Sigmoid colon (tissue), 6 donors: ENCODE measurements at regions not wholly inside any gene's neighbourhood (a gene's known extent, or its start where the extent isn't known, plus 50 kb on each side); places are given as distances from the start of the nearest gene placed in this dataset.

Experiments
- DNase-seq: peaks from one replicate; pipeline ENCODE4 v3.0.0-alpha.2; 2019
- H3K27ac ChIP-seq, 4 donors: fragments of 200-600 bp; sonication (generic); one replicate each; pipeline ENCODE4 v1.5.1; 2016 to 2019; ENCODE audit warnings: mild to moderate bottlenecking in 1 of 4
- H3K27me3 ChIP-seq, 3 donors: fragments of 200-600 bp; sonication (generic); one replicate each; pipeline ENCODE4 v1.5.1; 2019; ENCODE audit warnings: mild to moderate bottlenecking in 1 of 3
- H3K36me3 ChIP-seq, 4 donors: fragments of 200-600 bp; sonication (generic); one replicate each; pipeline ENCODE4 v1.5.1; 2016 to 2019
- H3K4me1 ChIP-seq, 4 donors: fragments of 200-600 bp; sonication (generic); one replicate each; pipeline ENCODE4 v1.5.1; 2017 to 2019
- H3K4me3 ChIP-seq, 4 donors: fragments of 200-600 bp; sonication (generic); one replicate each; pipeline ENCODE4 v1.5.1; 2017 to 2019; ENCODE audit warnings: mild to moderate bottlenecking in 2 of 4, moderate library complexity in 1 of 4
- H3K9me3 ChIP-seq, 4 donors: fragments of 200-600 bp in 3 of 4; sonication (generic) in 3 of 4; one replicate each; pipeline versions ENCODE4 v1.5.1 to v1.6.1; 2013 to 2019
- EP300 ChIP-seq, 4 donors: sonication (generic); formaldehyde crosslinking; IDR thresholded peaks; one replicate each; pipeline ENCODE4 v1.6.1; 2017; ENCODE audit warnings: antibody characterized with exemption in 4 of 4
- POLR2A ChIP-seq, 2 donors: fragments of 450-650 bp; IDR thresholded peaks; one replicate each; pipeline ENCODE4 v1.6.1; 2016; ENCODE audit warnings: antibody characterized with exemption in 2 of 2, mild to moderate bottlenecking in 2 of 2, moderate library complexity in 2 of 2
- POLR2AphosphoS5 ChIP-seq, 4 donors: sonication (generic); formaldehyde crosslinking; IDR thresholded peaks; one replicate each; pipeline ENCODE4 v1.6.1; 2017; ENCODE audit warnings: antibody characterized with exemption in 4 of 4
- WGBS, 2 donors: extraction: QIAGEN DNeasy Blood & Tissue Kit; methylation state at CpG; one replicate each; pipeline ENCODE4 v1.1.7; 2013; 5-methylcytosine and 5-hydroxymethylcytosine counted together
- intact Hi-C: fragments of 100-400 bp; cut with DNase I; formaldehyde crosslinking; loops from one replicate; pipeline ENCODE4 v1.15.1; 2023
- TF ChIP-seq, protein P1 (sequence below), 4 experiments: fragments of 450-650 bp in 3 of 4; fragments of 200-600 bp in 1 of 4; IDR thresholded peaks; one replicate each; pipeline ENCODE4 v1.5.1; 2016 to 2019; ENCODE audit warnings: antibody characterized with exemption in 4 of 4, mild to moderate bottlenecking in 3 of 4, moderate library complexity in 2 of 4
- donor health status: healthy with polysubstance abuse.
- donor health status: healthy.

DNA sequence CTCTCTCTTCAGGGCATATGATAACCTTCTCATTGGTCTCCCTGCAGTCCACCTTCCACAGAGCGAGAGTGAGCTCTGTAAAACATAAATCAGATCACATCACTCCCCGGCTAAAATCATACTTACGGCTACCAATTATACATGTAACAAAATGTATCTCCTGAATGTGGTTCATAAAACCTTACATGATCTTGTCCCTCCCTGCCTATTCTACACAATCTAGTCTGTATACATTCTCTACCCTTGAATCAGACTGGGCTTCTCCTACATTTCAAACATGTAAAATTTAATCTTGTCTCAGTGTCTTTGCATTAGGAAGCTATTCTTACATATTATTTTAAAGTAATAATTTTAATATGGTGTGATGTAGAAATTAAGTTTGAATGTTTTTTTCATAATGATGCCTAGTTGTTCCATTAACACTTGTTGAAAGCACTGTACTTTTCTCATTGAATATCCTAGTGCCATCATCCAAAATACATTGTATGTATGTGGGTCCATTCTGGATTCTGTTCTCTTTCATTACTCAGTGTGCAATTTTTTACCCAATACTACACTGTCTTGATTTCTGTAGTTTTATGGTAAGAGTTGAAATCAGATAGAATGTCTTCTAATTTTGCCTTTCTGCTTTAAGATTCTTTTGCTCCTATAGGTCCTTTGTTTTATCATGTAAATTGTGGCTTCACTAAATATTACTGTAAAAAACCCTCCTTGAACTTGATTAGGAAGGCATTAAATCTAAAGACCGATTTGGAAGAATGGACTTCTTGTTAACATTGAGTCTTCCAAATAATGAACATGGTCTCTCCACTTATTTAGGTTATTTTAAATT, 403.3 kb upstream of the EPHA7 start:
- TF ChIP-seq POLR2A (IDR thresholded peaks at IDR 0.05) (no peak), POLR2AphosphoS5 (IDR thresholded peaks at IDR 0.05) (no peak), EP300 (IDR thresholded peaks at IDR 0.05) (no peak)
- TF ChIP-seq, protein P1, sequence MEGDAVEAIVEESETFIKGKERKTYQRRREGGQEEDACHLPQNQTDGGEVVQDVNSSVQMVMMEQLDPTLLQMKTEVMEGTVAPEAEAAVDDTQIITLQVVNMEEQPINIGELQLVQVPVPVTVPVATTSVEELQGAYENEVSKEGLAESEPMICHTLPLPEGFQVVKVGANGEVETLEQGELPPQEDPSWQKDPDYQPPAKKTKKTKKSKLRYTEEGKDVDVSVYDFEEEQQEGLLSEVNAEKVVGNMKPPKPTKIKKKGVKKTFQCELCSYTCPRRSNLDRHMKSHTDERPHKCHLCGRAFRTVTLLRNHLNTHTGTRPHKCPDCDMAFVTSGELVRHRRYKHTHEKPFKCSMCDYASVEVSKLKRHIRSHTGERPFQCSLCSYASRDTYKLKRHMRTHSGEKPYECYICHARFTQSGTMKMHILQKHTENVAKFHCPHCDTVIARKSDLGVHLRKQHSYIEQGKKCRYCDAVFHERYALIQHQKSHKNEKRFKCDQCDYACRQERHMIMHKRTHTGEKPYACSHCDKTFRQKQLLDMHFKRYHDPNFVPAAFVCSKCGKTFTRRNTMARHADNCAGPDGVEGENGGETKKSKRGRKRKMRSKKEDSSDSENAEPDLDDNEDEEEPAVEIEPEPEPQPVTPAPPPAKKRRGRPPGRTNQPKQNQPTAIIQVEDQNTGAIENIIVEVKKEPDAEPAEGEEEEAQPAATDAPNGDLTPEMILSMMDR (IDR thresholded peaks at IDR 0.05) = no peak
- no peak overlapping the region for H3K27ac ChIP-seq
- H3K4me3 ChIP-seq = no peak overlapping the region
- H3K27me3 ChIP-seq = no peaks in the 10 kb centered on the region
- no peaks in the 10 kb centered on the region for H3K36me3 ChIP-seq
- H3K9me3 ChIP-seq = no peaks in the 10 kb centered on the region
- intact Hi-C loops = no loop called here
- no peaks in the 10 kb centered on the region for H3K4me1 ChIP-seq
- DNase-seq = no peak
- WGBS, 2 donors = 93 to 94% methylated on average over 4 of the region's 4 CpGs

DNA sequence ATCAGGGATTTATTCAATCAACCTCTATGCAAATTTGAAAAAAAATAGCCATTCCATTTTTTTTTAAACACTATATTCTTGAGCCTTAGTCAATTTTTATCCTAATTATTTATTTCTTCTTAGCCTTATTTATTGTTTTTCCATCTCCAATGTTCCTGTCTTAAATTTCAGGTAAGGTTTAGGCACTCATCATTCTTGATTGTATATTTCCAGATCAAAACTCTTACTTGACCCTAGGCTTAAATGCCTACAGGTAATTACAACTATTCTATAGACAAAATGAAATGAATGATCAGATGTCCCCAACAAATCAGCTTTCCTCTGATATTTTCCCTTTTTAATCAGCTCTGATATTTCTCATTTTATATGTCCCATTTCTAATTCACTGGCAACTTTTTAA, 402.6 kb upstream of the EPHA7 start:
- H3K27me3 ChIP-seq = no peaks in the 10 kb centered on the region
- H3K36me3 ChIP-seq = no peaks in the 10 kb centered on the region
- H3K4me3 ChIP-seq = no peak overlapping the region
- TF ChIP-seq EP300 (IDR thresholded peaks at IDR 0.05) (no peak), POLR2A (IDR thresholded peaks at IDR 0.05) (no peak)
- TF ChIP-seq, protein P1 (IDR thresholded peaks at IDR 0.05) = no peak
- H3K9me3 ChIP-seq = no peaks in the 10 kb centered on the region
- H3K27ac ChIP-seq = no peak overlapping the region
- intact Hi-C loops = no loop called here
- no peak for DNase-seq
- no peaks in the 10 kb centered on the region for H3K4me1 ChIP-seq

DNA sequence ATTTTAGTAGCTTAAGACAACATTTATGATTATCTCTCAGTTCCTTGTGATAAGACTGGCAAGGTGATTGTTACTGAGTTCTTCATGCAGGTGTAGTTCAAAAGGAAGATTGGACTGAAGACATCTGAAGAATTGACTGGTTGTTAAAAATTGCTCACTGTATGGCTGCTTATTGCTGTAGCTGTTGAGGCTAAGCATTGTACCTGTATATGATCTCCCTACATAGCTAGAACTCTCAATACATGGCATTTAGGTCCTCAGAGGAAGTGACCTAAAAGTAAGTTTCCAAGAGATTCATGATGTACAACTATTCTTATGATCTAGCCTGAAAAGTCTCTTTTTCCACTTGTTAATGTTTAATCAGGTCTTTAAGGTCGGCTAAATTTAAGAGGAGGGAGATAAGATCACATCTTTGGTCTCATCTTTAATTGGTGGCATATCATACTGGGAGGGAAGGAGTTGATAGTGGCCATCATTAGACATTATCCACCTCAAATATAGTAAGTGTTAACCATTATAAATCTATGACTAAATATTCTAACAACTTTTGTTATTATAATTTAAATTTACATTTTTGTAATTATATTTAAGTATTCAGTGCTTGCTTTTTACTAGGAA, 401.2 kb upstream of the EPHA7 start:
- TF ChIP-seq POLR2A (IDR thresholded peaks at IDR 0.05) (no peak), POLR2AphosphoS5 (IDR thresholded peaks at IDR 0.05) (no peak), EP300 (IDR thresholded peaks at IDR 0.05) (no peak)
- TF ChIP-seq, protein P1 (IDR thresholded peaks at IDR 0.05) = no peak
- Histone ChIP-seq H3K4me1 (no peaks in the 10 kb centered on the region), H3K9me3 (no peaks in the 10 kb centered on the region), H3K27ac (no peak overlapping the region), H3K36me3 (no peaks in the 10 kb centered on the region), H3K4me3 (no peak overlapping the region), H3K27me3 (no peaks in the 10 kb centered on the region)
- WGBS, 2 donors = 20 to 64% methylated on average over 1 of the region's 1 CpG
- intact Hi-C loops = no loop called here
- no peak for DNase-seq

DNA sequence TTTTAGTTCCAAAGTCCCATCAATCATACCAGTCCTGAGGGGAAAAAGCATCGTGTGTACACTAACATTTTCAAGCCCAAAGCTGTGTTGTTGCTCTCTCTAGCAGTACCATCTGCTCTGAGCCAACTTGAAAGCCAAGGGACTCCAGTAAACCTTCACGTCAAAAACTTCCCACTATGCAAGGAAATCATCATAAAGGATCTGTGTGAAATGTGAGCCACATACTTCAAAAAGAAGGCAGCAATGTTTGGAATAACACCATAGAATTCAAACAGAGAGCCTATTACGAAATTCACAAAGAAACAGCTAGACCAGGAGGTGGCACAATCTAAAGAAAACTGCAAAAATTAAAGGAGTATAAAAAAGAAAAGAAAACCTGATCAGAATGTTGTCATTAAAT, 399.8 kb upstream of the EPHA7 start:
- no peaks in the 10 kb centered on the region for H3K9me3 ChIP-seq
- no peak overlapping the region for H3K4me3 ChIP-seq
- H3K4me1 ChIP-seq = no peaks in the 10 kb centered on the region
- no peak for DNase-seq
- no peak overlapping the region for H3K27ac ChIP-seq
- intact Hi-C loops = no loop called here
- WGBS, 2 donors = 15 to 36% methylated on average over 3 of the region's 3 CpGs
- no peaks in the 10 kb centered on the region for H3K36me3 ChIP-seq
- H3K27me3 ChIP-seq = no peaks in the 10 kb centered on the region
- TF ChIP-seq, protein P1 (IDR thresholded peaks at IDR 0.05) = no peak
- no peak for TF ChIP-seq POLR2AphosphoS5 (IDR thresholded peaks at IDR 0.05)
- TF ChIP-seq POLR2A (IDR thresholded peaks at IDR 0.05) = no peak
- no peak for TF ChIP-seq EP300 (IDR thresholded peaks at IDR 0.05)
